ENCODE measurements at regions not wholly inside any gene's neighbourhood (a gene's known extent, or its start where the extent isn't known, plus 50 kb on each side); places are given as distances from the start of the nearest gene placed in this dataset.
A peak's percentile ranks its signal among the peaks of the same experiment; 100 is the strongest.
"Not testable (repeated sequence)": the region's sequence is repeated elsewhere in the genome, so short reads cannot be mapped to it uniquely, and the experiment has no call there.

DNA sequence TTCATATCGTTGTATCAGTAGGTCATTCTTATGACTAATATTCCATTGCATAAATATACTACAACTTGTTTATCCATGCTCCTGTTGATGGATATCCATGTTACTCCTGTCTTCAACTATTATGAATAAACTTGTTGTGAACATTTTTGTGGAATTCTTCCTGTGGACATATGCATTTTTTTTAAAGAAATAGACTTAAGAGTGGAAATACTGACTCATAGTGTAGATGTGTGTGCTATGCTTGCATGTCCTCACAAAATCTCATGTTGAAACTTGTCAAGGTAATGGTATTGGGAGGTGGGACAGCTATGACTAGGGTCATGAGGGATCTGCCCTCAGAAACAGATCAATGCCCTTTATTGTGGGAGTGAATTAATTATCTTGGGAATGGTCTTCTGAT is 240.5 kb upstream of the PRSS58 start:
- DNase-seq = no peak
- in situ Hi-C loops (cut with HindIII; ENCODE audit: low pct_ligation_motif_present, low pct_unique_long_range_greater_than_20kb, low sequenced_read_pairs) = no loop called here

DNA sequence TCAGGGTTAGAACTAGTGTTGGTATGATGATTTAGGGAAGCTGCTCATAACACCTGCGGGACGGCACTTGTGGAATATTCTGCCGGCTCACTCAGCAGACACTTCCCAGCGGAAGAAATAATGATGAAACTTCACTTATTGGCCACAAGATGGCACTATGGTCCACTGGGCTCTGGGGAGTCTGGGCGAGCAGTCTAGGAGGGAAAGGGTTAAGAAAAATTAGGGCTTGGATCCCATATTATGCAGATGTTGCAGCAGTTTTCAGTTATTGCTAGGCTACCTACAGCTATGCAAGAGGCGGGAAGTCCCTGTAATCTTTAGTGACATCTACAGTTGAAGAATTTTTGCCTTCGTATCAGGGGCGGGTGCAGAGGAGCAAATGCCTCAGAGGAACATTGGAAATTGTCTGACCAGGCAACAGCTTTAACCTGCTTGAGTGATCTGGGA is 238.7 kb upstream of the PRSS58 start:
- peak; percentile 46 for DNase-seq
- in situ Hi-C loops (cut with HindIII; ENCODE audit: low pct_ligation_motif_present, low pct_unique_long_range_greater_than_20kb, low sequenced_read_pairs) = no loop called here

DNA sequence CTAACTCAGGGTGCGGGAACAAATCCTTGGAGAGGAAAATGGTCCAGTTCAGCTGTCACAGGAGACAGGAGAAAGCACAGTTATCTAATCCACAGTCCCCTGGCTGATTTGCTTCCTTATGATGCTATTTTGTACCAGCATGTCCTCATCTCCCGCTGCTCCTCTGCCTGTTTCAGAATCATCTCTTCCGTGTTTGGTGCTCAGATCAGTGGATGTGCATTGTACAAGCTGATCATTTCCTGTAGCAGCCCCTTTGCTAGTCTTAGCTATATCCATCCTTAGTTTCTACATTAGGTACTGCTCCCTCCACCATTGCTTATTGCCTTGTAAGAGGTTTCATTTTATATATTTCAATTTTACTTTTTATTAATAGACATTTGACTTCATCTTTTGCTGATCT is 238.0 kb upstream of the PRSS58 start:
- in situ Hi-C loops (cut with HindIII; ENCODE audit: low pct_ligation_motif_present, low pct_unique_long_range_greater_than_20kb, low sequenced_read_pairs); DNase-seq: not testable (repeated sequence)

DNA sequence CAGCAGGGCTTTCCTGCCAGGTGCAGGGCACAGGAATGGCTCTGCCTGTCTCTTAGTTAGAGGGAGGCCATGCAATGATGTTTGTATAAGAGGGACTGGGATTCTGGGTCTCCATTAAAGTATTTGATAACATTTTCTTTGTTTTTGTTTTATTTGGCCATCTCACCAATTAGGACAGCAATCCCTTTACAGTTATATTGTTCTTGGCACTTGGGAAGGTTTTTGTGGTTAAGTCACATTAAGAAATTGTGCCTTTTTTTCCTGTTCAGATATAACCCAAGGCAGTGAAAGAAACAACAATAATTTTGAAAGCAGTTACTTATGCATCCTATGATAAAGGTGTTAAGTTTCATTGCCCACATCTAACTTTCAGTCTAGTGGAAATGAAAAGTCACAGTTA is 237.4 kb upstream of the PRSS58 start:
- DNase-seq; in situ Hi-C loops (cut with HindIII; ENCODE audit: low pct_ligation_motif_present, low pct_unique_long_range_greater_than_20kb, low sequenced_read_pairs): not testable (repeated sequence)

DNA sequence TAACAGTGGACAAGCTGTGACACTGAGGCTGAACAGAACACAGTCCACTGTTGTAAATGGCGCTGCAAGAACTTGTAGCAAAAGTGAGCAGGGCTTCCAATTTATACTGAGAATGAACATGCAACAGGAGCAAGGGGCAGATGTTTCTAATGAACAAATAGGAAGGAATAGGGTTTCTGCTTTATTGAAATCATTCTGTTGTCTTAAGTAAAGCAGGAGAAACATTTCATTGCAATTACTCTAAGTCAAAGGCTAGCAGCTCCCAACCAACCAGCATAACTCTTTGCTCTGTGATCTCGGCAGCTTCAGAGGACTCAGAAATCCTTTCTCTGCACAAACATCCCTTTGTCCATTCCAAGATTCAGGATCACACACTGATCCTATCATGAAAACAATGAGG is 236.2 kb upstream of the PRSS58 start:
- in situ Hi-C loops (cut with HindIII; ENCODE audit: low pct_ligation_motif_present, low pct_unique_long_range_greater_than_20kb, low sequenced_read_pairs) = no loop called here
- no peak for DNase-seq

DNA sequence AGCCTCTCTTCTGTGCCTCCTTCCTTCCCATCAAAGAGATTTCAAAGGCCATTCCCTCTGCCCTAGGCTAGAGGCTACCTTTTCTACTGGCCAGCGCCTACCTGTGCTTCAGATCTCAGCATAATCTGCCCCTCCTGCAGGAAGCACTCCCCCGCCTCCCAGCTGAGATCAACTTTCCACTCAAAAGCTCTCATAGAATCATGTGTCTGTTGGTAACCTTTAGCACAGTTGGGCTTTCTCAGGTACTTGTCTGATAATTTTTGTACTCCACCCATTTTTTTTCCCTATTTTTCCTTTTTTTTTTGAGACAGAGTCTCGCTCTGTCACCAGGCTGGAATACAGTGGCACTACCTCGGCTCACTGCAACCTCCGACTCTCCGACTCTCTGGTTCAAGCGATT is 231.0 kb upstream of the PRSS58 start:
- DNase-seq = no peak
- in situ Hi-C loops (cut with HindIII; ENCODE audit: low pct_ligation_motif_present, low pct_unique_long_range_greater_than_20kb, low sequenced_read_pairs) = no loop called here

DNA sequence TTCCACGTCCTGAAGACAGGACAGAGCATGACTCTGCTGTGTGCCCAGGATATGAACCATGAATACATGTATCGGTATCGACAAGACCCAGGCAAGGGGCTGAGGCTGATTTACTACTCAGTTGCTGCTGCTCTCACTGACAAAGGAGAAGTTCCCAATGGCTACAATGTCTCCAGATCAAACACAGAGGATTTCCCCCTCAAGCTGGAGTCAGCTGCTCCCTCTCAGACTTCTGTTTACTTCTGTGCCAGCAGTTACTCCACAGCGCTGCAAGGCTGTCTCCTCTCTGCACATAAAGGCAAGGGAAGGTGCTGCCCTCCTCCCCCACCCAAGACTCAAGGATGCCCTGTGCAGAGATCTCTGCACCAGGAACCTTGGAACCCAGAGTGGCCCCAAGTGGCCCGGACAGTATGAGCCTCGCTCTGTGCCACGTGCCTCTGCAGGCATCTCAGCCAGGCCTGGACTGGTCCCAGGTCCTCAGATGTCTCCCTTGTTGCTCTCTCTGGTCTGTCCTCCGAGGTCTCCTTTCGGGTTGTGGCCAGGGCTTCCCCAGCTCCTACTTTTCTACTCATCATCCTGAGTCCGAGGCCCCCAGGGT is 230.3 kb upstream of the PRSS58 start:
- no peak for DNase-seq
- in situ Hi-C loops (cut with HindIII; ENCODE audit: low pct_ligation_motif_present, low pct_unique_long_range_greater_than_20kb, low sequenced_read_pairs) = no loop called here

DNA sequence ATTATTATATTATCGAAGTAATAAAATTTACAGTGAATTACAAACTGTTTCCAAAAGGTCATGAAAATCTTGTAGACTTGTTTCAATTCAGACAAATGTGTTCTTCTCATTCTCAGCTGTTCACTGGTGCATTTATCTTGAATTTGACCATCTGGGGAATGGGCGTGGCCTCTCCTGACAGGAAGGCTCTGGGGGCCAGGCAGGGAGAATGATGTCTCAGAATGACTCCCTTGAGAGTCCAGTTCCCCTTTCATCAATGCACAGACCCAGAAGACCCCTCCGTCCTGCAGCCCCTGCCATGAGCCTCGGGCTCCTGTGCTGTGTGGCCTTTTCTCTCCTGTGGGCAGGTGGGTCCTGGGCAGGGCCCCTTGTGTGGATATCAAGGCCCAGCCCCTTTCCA is 229.7 kb upstream of the PRSS58 start:
- in situ Hi-C loops (cut with HindIII; ENCODE audit: low pct_ligation_motif_present, low pct_unique_long_range_greater_than_20kb, low sequenced_read_pairs) = not testable (repeated sequence)

DNA sequence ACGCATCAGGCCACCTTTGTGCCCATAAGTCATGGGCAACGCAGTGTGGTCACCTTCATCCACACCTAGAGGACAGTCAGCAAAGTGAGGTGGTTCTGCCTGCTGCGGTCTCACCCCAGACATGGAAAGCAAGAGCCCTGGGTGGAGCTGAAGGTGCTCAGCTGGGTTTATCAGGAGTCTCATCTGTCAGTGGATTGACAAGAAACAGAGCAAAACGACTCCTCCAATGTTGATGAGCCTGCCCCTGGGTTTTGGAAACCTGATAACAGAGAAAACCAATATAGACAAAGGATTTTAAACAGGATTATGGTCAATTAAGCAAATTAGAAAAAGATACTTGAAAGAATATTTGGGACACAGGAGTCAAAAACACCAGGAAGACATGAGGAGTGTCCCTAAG is 229.3 kb upstream of the PRSS58 start:
- in situ Hi-C loops (cut with HindIII; ENCODE audit: low pct_ligation_motif_present, low pct_unique_long_range_greater_than_20kb, low sequenced_read_pairs) = no loop called here
- no peak for DNase-seq

More for the DNA sequence above, 229.7 kb upstream of the PRSS58 start:
- not testable (repeated sequence) for DNase-seq

DNA sequence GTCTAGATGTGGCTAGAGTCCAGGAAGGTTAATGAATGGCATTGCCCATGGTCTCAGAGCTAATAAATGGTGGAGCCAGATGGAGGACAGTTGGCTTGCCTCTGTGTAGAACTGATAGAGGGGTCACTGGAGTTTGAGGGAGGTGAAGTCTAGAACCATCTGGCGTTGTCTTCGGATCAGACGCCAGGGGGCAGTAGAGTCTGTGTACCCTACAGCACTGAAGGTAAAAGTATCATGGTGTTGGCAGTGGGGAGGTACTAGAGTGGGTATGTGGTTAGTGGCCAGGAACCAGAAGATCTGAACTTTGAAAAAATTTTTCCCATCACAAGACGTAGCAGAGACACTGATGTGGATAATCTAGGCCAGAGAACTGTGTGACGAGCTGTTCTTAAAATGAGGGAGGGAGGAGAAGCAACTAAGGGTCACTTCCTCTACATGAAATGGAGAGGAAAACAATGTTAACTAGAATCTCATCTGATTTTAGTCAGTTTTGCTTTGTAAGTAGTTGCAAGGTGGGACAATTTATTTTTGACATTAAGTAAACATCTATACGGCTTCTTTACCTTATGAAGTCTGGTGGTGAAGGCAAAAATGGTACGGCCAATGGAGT is 227.9 kb upstream of the PRSS58 start:
- in situ Hi-C loops (cut with HindIII; ENCODE audit: low pct_ligation_motif_present, low pct_unique_long_range_greater_than_20kb, low sequenced_read_pairs) = no loop called here
- peak; percentile 27 for DNase-seq

DNA sequence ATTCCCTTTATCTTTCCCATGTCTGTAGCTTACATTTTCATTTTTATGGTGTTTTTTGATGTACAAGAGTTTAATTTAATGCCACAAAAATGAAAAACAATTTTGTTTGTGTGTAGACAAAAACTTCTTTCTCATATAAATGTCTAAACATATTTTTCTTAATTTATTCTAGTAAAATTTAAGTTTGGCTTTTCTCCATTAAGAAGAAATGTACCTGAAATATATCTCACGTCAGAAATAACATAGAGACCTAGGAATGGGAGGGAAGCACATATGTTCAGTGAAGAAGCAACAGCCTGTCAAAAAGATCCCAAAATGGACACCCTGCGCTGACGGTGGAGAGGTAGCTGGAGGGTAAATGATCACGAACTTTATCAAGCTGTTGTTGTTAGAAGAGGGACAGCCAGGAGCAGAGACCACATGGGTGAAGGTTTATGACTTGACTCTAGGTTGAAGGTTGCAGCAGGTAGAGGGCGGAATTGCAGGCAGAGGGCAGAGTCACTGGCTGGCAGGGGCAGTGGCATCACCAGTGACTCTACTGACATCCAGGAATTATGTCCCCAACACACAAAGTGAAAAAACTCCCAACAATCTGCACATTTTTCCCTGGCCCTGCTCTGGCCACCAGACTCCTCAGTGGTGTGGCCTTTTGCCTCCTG is 225.9 kb upstream of the PRSS58 start:
- in situ Hi-C loops (cut with HindIII; ENCODE audit: low pct_ligation_motif_present, low pct_unique_long_range_greater_than_20kb, low sequenced_read_pairs) = no loop called here
- no peak for DNase-seq

DNA sequence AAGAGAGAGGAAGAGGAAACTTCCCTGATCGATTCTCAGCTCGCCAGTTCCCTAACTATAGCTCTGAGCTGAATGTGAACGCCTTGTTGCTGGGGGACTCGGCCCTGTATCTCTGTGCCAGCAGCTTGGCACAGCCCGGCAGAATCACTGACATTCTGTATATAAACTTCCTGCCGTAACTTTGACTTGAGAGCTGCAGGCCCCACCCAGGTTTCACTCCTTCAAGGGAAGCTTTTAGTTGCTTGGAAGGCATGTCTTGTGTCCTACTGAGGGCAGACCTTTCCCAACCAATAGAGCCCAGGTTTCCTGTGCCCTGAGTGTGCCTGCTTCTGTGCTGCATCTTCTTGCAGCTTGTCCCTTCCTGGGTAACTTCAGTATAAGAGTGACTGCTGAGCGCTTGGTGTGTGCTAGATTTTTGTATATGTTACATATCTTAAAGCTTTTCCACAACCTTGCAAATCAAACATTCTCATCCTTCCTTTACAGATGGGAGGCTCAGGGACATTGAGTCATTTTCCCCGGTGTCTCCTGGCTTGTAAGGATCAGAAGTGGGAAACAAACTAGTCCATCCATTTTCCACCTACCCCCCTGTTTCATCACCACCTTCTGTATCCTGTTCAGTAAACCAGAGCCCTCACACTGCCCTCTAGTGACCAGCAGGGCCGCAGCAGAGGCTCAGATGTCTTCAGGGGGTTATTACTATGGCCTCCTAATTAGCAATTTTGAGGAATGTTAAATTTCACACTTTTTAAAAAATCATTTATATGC is 225.2 kb upstream of the PRSS58 start:
- DNase-seq = peak; percentile 65
- in situ Hi-C loops (cut with HindIII; ENCODE audit: low pct_ligation_motif_present, low pct_unique_long_range_greater_than_20kb, low sequenced_read_pairs) = no loop called here

DNA sequence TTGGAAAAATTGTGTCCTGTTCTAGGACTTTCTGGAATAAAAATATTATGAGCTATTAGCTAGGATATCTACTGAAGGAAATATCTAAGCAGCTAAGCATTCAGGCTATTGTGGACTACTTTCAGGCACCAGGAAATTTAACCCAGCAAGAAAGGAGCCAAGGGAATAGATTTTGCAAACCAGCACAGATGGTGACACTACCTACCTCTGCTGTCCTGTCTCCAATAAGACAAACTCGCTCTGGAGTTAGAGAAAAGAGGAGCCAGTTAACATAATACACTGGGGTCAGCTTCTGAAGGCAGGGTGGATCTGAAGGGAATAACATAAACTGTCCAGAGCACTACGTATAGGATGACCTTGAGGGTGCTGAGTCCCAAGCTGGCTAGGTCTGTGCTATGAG is 223.7 kb upstream of the PRSS58 start:
- peak; percentile 17 for DNase-seq
- in situ Hi-C loops (cut with HindIII; ENCODE audit: low pct_ligation_motif_present, low pct_unique_long_range_greater_than_20kb, low sequenced_read_pairs) = no loop called here

DNA sequence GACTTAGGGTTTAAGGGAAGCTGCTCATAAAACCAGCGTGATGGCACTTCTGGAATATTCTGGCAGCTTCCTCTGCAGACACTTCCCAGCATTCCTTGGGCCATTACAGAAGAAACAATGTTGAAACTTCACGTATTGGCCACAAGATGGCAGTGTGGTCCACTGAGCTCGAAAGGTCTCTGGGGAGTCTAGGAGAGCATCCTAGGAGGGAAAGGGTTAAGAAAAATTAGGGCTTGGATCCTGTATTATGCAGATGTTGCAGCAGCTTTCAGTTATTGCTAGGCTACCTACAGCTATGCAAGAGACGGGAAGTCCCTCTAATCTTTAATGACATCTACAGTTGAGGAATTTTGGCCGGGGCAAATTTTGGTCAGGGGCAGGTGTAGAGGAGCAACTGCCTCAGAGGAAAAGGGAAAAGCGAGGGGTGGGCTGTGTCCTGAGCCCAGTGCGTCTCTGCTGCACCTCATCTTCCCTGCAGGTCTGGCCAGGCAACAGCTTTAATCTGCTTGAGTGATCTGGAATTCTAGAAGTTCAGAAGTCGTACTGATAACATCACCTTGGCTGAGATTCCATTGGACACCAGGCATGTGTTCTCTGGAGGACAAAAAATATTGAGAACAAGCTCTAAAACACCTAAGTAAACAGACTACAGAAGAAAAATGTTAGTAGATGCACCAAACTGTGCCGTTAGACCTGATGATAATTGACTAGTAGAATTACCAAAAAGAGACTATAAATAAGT is 220.8 kb upstream of the PRSS58 start:
- in situ Hi-C loops (cut with HindIII; ENCODE audit: low pct_ligation_motif_present, low pct_unique_long_range_greater_than_20kb, low sequenced_read_pairs) = no loop called here
- peak; percentile 72 for DNase-seq

DNA sequence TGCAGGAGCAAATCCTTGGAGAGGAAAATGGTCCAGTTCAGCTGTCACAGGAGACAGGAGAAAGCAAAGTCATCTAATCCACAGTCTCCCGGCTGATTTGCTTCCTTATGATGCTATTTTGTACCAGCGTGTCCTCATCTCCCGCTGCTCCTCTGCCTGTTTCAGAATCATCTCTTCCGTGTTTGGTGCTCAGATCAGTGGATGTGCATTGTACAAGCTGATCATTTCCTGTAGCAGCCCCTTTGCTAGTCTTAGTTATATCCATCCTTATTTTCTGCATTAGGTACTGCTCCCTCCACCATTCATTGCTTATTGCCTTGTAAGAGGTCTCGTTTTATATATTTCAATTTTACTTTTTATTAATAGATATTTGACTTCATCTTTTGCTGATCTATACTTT is 219.9 kb upstream of the PRSS58 start:
- in situ Hi-C loops (cut with HindIII; ENCODE audit: low pct_ligation_motif_present, low pct_unique_long_range_greater_than_20kb, low sequenced_read_pairs); DNase-seq: not testable (repeated sequence)

DNA sequence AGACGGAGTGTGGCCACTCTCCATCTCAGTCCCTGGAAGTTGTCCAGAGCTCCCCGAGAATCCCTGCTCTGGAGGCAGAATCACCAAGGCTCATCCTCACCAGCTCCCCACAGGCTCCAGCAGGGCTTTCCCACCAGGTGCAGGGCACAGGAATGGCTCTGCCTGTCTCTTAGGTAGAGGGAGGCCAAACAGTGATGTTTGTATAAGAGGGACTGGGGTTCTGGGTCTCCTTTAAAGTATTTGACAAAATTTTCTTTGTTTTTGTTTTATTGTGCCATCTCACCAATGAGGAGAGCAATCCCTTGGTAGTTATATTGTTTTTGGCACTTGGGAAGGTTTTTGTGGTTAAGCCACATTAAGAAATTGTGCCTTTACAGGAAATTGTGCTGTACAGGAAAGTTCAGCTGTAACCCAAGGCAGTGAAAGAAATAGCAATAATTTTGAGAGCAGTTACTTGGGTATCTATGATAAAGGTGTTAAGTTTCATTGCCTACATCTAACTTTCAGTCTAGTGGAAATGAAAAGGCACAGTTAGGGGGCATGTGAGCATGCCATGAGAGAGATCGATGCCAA is 219.3 kb upstream of the PRSS58 start:
- DNase-seq = no peak
- in situ Hi-C loops (cut with HindIII; ENCODE audit: low pct_ligation_motif_present, low pct_unique_long_range_greater_than_20kb, low sequenced_read_pairs) = no loop called here

DNA sequence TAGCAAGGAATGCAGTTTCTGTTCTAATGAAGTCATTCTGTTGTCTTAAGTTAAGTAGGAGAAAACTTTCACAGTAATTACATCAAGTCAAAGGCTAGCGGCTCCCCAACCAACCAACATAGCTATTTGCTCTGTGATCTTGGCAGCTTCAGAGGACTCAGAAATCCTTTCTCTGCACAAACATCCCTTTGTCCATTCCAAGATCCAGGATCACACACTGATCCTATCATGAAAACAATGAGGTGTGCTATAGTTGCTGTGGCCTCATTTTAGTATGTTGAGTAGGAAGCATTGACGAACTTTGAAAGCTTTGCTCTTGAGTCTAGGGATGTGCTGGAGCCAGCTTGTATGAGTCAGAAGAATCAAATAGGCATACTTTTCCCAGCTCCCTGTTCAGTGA is 218.2 kb upstream of the PRSS58 start:
- in situ Hi-C loops (cut with HindIII; ENCODE audit: low pct_ligation_motif_present, low pct_unique_long_range_greater_than_20kb, low sequenced_read_pairs) = no loop called here
- no peak for DNase-seq

DNA sequence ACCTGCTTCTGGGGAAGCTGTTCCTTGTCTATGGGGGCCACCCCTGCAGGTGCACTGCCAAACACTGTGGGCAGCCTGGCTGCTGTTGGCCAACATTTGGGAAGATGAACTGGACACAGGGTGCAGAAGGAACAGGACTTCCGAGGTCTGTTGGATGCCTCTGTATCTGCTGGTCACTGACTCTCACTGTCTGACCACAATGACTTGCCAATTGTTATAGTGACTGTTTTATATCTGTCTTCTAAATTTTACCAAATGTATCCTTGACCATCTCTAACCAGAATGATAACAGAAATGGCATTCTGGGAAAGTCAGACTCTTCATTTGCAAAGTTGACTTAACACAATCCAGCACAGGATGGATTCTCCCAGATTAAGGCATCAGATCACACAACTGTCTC is 214.0 kb upstream of the PRSS58 start:
- no peak for DNase-seq
- in situ Hi-C loops (cut with HindIII; ENCODE audit: low pct_ligation_motif_present, low pct_unique_long_range_greater_than_20kb, low sequenced_read_pairs) = no loop called here

DNA sequence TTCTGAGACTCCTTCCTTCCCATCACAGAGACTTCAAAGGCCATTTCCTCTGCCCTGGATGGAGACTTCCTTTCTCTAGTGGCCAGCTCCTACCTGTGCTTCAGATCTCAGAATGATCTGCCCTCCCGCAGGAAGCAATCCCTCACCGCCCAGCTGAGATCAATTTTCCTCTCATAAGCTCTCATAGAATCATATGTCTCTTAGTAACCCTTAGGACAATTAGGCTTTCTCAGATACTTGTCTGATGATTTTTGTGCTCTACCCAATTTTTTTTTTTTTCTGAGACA is 212.6 kb upstream of the PRSS58 start:
- DNase-seq = no peak
- in situ Hi-C loops (cut with HindIII; ENCODE audit: low pct_ligation_motif_present, low pct_unique_long_range_greater_than_20kb, low sequenced_read_pairs) = no loop called here
